ENCODE measurements at regions not wholly inside any gene's neighbourhood (a gene's known extent, or its start where the extent isn't known, plus 50 kb on each side); places are given as distances from the start of the nearest gene placed in this dataset.
"Not testable (repeated sequence)": the region's sequence is repeated elsewhere in the genome, so short reads cannot be mapped to it uniquely, and the experiment has no call there.

- H3K27me3 ChIP-seq (ENCODE audit: control insufficient read depth, insufficient read depth, low read length): no peaks in the 10 kb centered on the region
- no peak overlapping the region for H3K9ac ChIP-seq (ENCODE audit: low read length)
- H3K4me3 ChIP-seq (ENCODE audit: low read length): no peak overlapping the region
- no peaks in the 10 kb centered on the region for H3K4me1 ChIP-seq (ENCODE audit: control insufficient read depth, low read depth, low read length)
- no peaks in the 10 kb centered on the region for H3K36me3 ChIP-seq (ENCODE audit: control insufficient read depth, low read depth, low read length)
- no peak overlapping the region for H3K27ac ChIP-seq (ENCODE audit: low read length)
- no peaks in the 10 kb centered on the region for H3K9me3 ChIP-seq (ENCODE audit: control insufficient read depth, low read depth, low read length)
Observed at GRCh38 chr10:56057860-56058259, 303.2 kb downstream of the ZWINT start.

- no peaks in the 10 kb centered on the region for H3K9me3 ChIP-seq (ENCODE audit: control insufficient read depth, low read depth, low read length)
- no peak overlapping the region for H3K27ac ChIP-seq (ENCODE audit: low read length)
- no peaks in the 10 kb centered on the region for H3K27me3 ChIP-seq (ENCODE audit: control insufficient read depth, insufficient read depth, low read length)
- no peaks in the 10 kb centered on the region for H3K4me1 ChIP-seq (ENCODE audit: control insufficient read depth, low read depth, low read length)
- no peak overlapping the region for H3K9ac ChIP-seq (ENCODE audit: low read length)
- H3K4me3 ChIP-seq (ENCODE audit: low read length): no peak overlapping the region
- H3K36me3 ChIP-seq (ENCODE audit: control insufficient read depth, low read depth, low read length): no peaks in the 10 kb centered on the region
Observed at GRCh38 chr10:56035489-56035888, 325.6 kb downstream of the ZWINT start.

- Histone ChIP-seq H3K36me3 (ENCODE audit: control insufficient read depth, low read depth, low read length) (no peaks in the 10 kb centered on the region), H3K27me3 (ENCODE audit: control insufficient read depth, insufficient read depth, low read length) (no peaks in the 10 kb centered on the region)
Observed at GRCh38 chr10:56028298-56029132, 332.5 kb downstream of the ZWINT start.

GRCh38 chr10:56012101-56012500, 349.0 kb downstream of the ZWINT start:
- Histone ChIP-seq H3K27me3 (ENCODE audit: control insufficient read depth, insufficient read depth, low read length) (no peaks in the 10 kb centered on the region), H3K9me3 (ENCODE audit: control insufficient read depth, low read depth, low read length) (no peaks in the 10 kb centered on the region), H3K27ac (ENCODE audit: low read length) (no peak overlapping the region), H3K36me3 (ENCODE audit: control insufficient read depth, low read depth, low read length) (no peaks in the 10 kb centered on the region), H3K9ac (ENCODE audit: low read length) (no peak overlapping the region), H3K4me1 (ENCODE audit: control insufficient read depth, low read depth, low read length) (no peaks in the 10 kb centered on the region), H3K4me3 (ENCODE audit: low read length) (no peak overlapping the region)

More at GRCh38 chr10:56028298-56029132, 332.5 kb downstream of the ZWINT start:
- H3K9ac ChIP-seq (ENCODE audit: low read length): no peak overlapping the region
- H3K4me1 ChIP-seq (ENCODE audit: control insufficient read depth, low read depth, low read length): no peaks in the 10 kb centered on the region
- no peak overlapping the region for H3K4me3 ChIP-seq (ENCODE audit: low read length)
- no peak overlapping the region for H3K27ac ChIP-seq (ENCODE audit: low read length)
- no peaks in the 10 kb centered on the region for H3K9me3 ChIP-seq (ENCODE audit: control insufficient read depth, low read depth, low read length)

GRCh38 chr10:56003555-56003954, 357.5 kb downstream of the ZWINT start:
- no peaks in the 10 kb centered on the region for H3K4me1 ChIP-seq (ENCODE audit: control insufficient read depth, low read depth, low read length)
- no peak overlapping the region for H3K4me3 ChIP-seq (ENCODE audit: low read length)
- H3K9me3 ChIP-seq (ENCODE audit: control insufficient read depth, low read depth, low read length): no peaks in the 10 kb centered on the region
- H3K27ac ChIP-seq (ENCODE audit: low read length): no peak overlapping the region
- H3K27me3 ChIP-seq (ENCODE audit: control insufficient read depth, insufficient read depth, low read length): no peaks in the 10 kb centered on the region
- no peak overlapping the region for H3K9ac ChIP-seq (ENCODE audit: low read length)
- H3K36me3 ChIP-seq (ENCODE audit: control insufficient read depth, low read depth, low read length): no peaks in the 10 kb centered on the region

- Histone ChIP-seq H3K36me3 (ENCODE audit: control insufficient read depth, low read depth, low read length) (no peaks in the 10 kb centered on the region), H3K4me3 (ENCODE audit: low read length) (no peak overlapping the region), H3K4me1 (ENCODE audit: control insufficient read depth, low read depth, low read length) (no peaks in the 10 kb centered on the region), H3K9ac (ENCODE audit: low read length) (no peak overlapping the region), H3K9me3 (ENCODE audit: control insufficient read depth, low read depth, low read length) (no peaks in the 10 kb centered on the region), H3K27me3 (ENCODE audit: control insufficient read depth, insufficient read depth, low read length) (no peaks in the 10 kb centered on the region), H3K27ac (ENCODE audit: low read length) (no peak overlapping the region)
Observed at GRCh38 chr10:55989188-55989587, 371.9 kb downstream of the ZWINT start.

GRCh38 chr10:55979203-55979602, 381.9 kb downstream of the ZWINT start:
- Histone ChIP-seq H3K27ac (ENCODE audit: low read length) (peak overlapping the region; percentile 9), H3K4me3 (ENCODE audit: low read length) (no peak overlapping the region), H3K9ac (ENCODE audit: low read length) (no peak overlapping the region), H3K27me3 (ENCODE audit: control insufficient read depth, insufficient read depth, low read length) (no peaks in the 10 kb centered on the region), H3K9me3 (ENCODE audit: control insufficient read depth, low read depth, low read length) (no peaks in the 10 kb centered on the region), H3K4me1 (ENCODE audit: control insufficient read depth, low read depth, low read length) (peaks cover 16% of the 10 kb centered on the region), H3K36me3 (ENCODE audit: control insufficient read depth, low read depth, low read length) (no peaks in the 10 kb centered on the region)

- Histone ChIP-seq H3K9ac (ENCODE audit: low read length) (no peak overlapping the region), H3K4me1 (ENCODE audit: control insufficient read depth, low read depth, low read length) (no peaks in the 10 kb centered on the region), H3K36me3 (ENCODE audit: control insufficient read depth, low read depth, low read length) (no peaks in the 10 kb centered on the region), H3K27me3 (ENCODE audit: control insufficient read depth, insufficient read depth, low read length) (no peaks in the 10 kb centered on the region), H3K4me3 (ENCODE audit: low read length) (no peak overlapping the region), H3K9me3 (ENCODE audit: control insufficient read depth, low read depth, low read length) (no peaks in the 10 kb centered on the region), H3K27ac (ENCODE audit: low read length) (no peak overlapping the region)
Observed at GRCh38 chr10:55966101-55966500, 395.0 kb downstream of the ZWINT start.

- H3K27ac ChIP-seq (ENCODE audit: low read length): no peak overlapping the region
- no peaks in the 10 kb centered on the region for H3K9me3 ChIP-seq (ENCODE audit: control insufficient read depth, low read depth, low read length)
- H3K4me3 ChIP-seq (ENCODE audit: low read length): no peak overlapping the region
- no peaks in the 10 kb centered on the region for H3K36me3 ChIP-seq (ENCODE audit: control insufficient read depth, low read depth, low read length)
- no peak overlapping the region for H3K9ac ChIP-seq (ENCODE audit: low read length)
- H3K27me3 ChIP-seq (ENCODE audit: control insufficient read depth, insufficient read depth, low read length): no peaks in the 10 kb centered on the region
- H3K4me1 ChIP-seq (ENCODE audit: control insufficient read depth, low read depth, low read length): peaks cover 7% of the 10 kb centered on the region
Observed at GRCh38 chr10:55943403-55943802, 417.7 kb downstream of the ZWINT start.

GRCh38 chr10:55929291-55929690, 431.8 kb downstream of the ZWINT start:
- no peaks in the 10 kb centered on the region for H3K9me3 ChIP-seq (ENCODE audit: control insufficient read depth, low read depth, low read length)

GRCh38 chr10:55899472-55900147, 461.4 kb downstream of the ZWINT start:
- not testable (repeated sequence) for H3K9me3 ChIP-seq (ENCODE audit: control insufficient read depth, low read depth, low read length); H3K27ac ChIP-seq (ENCODE audit: low read length); H3K36me3 ChIP-seq (ENCODE audit: control insufficient read depth, low read depth, low read length); H3K27me3 ChIP-seq (ENCODE audit: control insufficient read depth, insufficient read depth, low read length); H3K4me1 ChIP-seq (ENCODE audit: control insufficient read depth, low read depth, low read length)
- peak overlapping the region; percentile 42 for H3K9ac ChIP-seq (ENCODE audit: low read length)
- peak overlapping the region; percentile 51 for H3K4me3 ChIP-seq (ENCODE audit: low read length)

More at GRCh38 chr10:55929291-55929690, 431.8 kb downstream of the ZWINT start:
- Histone ChIP-seq H3K4me3 (ENCODE audit: low read length) (no peak overlapping the region), H3K4me1 (ENCODE audit: control insufficient read depth, low read depth, low read length) (no peaks in the 10 kb centered on the region), H3K27ac (ENCODE audit: low read length) (no peak overlapping the region), H3K27me3 (ENCODE audit: control insufficient read depth, insufficient read depth, low read length) (no peaks in the 10 kb centered on the region), H3K36me3 (ENCODE audit: control insufficient read depth, low read depth, low read length) (no peaks in the 10 kb centered on the region), H3K9ac (ENCODE audit: low read length) (no peak overlapping the region)
